GM12865 (cell line): ENCODE measurements at regions not wholly inside any gene's neighbourhood (a gene's known extent, or its start where the extent isn't known, plus 50 kb on each side); places are given as distances from the start of the nearest gene placed in this dataset.
"Not testable (repeated sequence)": the region's sequence is repeated elsewhere in the genome, so short reads cannot be mapped to it uniquely, and the experiment has no call there.

ENCODE experiments used
- DNase-seq: peaks from one replicate; pipeline ENCODE4 v3.0.0; 2010; ENCODE audit warnings: low read depth
- H3K4me3 ChIP-seq: 2 replicates; pipeline ENCODE4 v1.5.1; 2011; ENCODE audit warnings: mild to moderate bottlenecking, low read depth, low read length, control low read depth
- CTCF ChIP-seq: IDR thresholded peaks from 2 replicates; pipeline ENCODE4 v1.5.1; 2011; ENCODE audit warnings: low read length, control low read depth, low read depth, inconsistent platforms; ENCODE audit not compliant: insufficient read depth; ENCODE audit errors: missing control alignments

- TF ChIP-seq CTCF = no peak
- no peak for DNase-seq
- no peak overlapping the region for H3K4me3 ChIP-seq
Measured at GRCh38 chrX:51215856-51216255, 116.8 kb upstream of the NUDT10 start.

- no peak for DNase-seq
Measured at GRCh38 chrX:51242212-51242611, 90.4 kb upstream of the NUDT10 start.

GRCh38 chrX:51257490-51257889 is 75.1 kb upstream of the NUDT10 start:
- no peak overlapping the region for H3K4me3 ChIP-seq
- no peak for TF ChIP-seq CTCF
- DNase-seq = no peak

More at GRCh38 chrX:51242212-51242611, 90.4 kb upstream of the NUDT10 start:
- H3K4me3 ChIP-seq = no peak overlapping the region
- TF ChIP-seq CTCF = no peak

- not testable (repeated sequence) for DNase-seq, H3K4me3 ChIP-seq
Measured at GRCh38 chrX:51262271-51262670, 70.4 kb upstream of the NUDT10 start.

GRCh38 chrX:51272638-51273037 is 60.0 kb upstream of the NUDT10 start:
- no peak overlapping the region for H3K4me3 ChIP-seq
- DNase-seq = no peak
- no peak for TF ChIP-seq CTCF

- no peak for DNase-seq
- TF ChIP-seq CTCF = no peak
- no peak overlapping the region for H3K4me3 ChIP-seq
Measured at GRCh38 chrX:51281758-51282318, 50.8 kb upstream of the NUDT10 start.
